Erythroblast (primary cell): ENCODE measurements at regions not wholly inside any gene's neighbourhood (a gene's known extent, or its start where the extent isn't known, plus 50 kb on each side); places are given as distances from the start of the nearest gene placed in this dataset.

Experiments
- GATA1 ChIP-seq: IDR thresholded peaks from 2 replicates; pipeline ENCODE4 v1.6.1; 2011; ENCODE audit warnings: low read depth, mild to moderate bottlenecking, control low read depth, low read length, moderate library complexity
- POLR2A ChIP-seq: IDR thresholded peaks from 2 replicates; pipeline ENCODE4 v1.6.1; 2011; ENCODE audit warnings: mild to moderate bottlenecking, low read length

- TF ChIP-seq POLR2A (no peak), GATA1 (no peak)
Observed at GRCh38 chr2:219951099-219951498, 323.7 kb downstream of the SLC4A3 start.
